ENCODE measurements at regions not wholly inside any gene's neighbourhood (a gene's known extent, or its start where the extent isn't known, plus 50 kb on each side); places are given as distances from the start of the nearest gene placed in this dataset.
"Not testable (repeated sequence)": the region's sequence is repeated elsewhere in the genome, so short reads cannot be mapped to it uniquely, and the experiment has no call there.

DNA sequence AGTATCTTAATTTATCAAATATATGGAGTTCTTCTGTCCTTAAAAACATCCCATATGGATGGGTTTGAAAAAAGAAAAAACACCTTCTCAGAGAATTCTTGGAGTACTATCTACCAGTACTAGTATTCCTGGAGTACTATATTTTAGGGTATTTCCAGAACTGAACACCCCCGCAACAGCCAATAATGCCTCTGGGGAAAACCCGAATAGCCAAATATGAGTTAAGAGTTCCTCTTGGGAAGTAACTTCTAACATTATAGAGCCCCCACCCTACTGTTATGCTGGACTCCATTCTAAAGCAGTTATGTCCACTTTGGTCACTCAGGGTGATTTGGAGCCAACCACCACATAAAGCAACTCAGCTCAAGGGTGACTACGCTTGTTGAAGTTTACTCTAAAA lies 115.0 kb upstream of the RASGEF1B start:
- no peak overlapping the region for H3K27ac ChIP-seq
- TF ChIP-seq, protein P1, sequence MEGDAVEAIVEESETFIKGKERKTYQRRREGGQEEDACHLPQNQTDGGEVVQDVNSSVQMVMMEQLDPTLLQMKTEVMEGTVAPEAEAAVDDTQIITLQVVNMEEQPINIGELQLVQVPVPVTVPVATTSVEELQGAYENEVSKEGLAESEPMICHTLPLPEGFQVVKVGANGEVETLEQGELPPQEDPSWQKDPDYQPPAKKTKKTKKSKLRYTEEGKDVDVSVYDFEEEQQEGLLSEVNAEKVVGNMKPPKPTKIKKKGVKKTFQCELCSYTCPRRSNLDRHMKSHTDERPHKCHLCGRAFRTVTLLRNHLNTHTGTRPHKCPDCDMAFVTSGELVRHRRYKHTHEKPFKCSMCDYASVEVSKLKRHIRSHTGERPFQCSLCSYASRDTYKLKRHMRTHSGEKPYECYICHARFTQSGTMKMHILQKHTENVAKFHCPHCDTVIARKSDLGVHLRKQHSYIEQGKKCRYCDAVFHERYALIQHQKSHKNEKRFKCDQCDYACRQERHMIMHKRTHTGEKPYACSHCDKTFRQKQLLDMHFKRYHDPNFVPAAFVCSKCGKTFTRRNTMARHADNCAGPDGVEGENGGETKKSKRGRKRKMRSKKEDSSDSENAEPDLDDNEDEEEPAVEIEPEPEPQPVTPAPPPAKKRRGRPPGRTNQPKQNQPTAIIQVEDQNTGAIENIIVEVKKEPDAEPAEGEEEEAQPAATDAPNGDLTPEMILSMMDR (IDR thresholded peaks at IDR 0.05), result no peak
- no peak for TF ChIP-seq ZFX (IDR thresholded peaks at IDR 0.05; ENCODE audit: borderline replicate concordance)

GRCh38 chr4:81580994-81581374 lies 109.3 kb upstream of the RASGEF1B start:
- H3K27ac ChIP-seq, result not testable (repeated sequence)

GRCh38 chr4:81580346-81580993 lies 108.8 kb upstream of the RASGEF1B start:
- no peak for TF ChIP-seq ZFX (IDR thresholded peaks at IDR 0.05; ENCODE audit: borderline replicate concordance)
- TF ChIP-seq, protein P1 (IDR thresholded peaks at IDR 0.05), result no peak
- no peak overlapping the region for H3K27ac ChIP-seq

GRCh38 chr4:81577392-81577791 lies 105.7 kb upstream of the RASGEF1B start:
- TF ChIP-seq ZFX (IDR thresholded peaks at IDR 0.05; ENCODE audit: borderline replicate concordance), result no peak
- TF ChIP-seq, protein P1 (IDR thresholded peaks at IDR 0.05), result no peak
- H3K27ac ChIP-seq, result no peak overlapping the region

DNA sequence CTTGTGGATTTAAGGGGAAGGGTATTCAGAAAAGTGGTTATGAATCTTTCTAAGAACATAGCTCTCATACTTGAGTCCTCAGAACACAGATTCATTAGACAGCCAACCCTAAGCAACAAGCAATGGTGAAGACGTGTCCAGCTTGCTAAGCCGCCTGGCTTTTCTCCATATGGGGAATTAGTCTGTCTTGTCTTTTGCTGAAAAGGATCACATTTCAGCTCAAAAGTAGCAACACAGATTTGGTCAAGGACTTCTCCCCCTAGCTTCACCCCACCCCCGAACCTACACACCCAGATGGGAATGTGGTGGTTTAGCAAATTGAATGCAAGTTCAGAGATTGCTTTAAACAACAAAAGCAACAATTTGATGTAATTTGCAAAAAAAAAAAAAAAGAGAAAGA lies 103.3 kb upstream of the RASGEF1B start:
- H3K27ac ChIP-seq, result no peak overlapping the region
- TF ChIP-seq, protein P1 (IDR thresholded peaks at IDR 0.05), result no peak
- TF ChIP-seq ZFX (IDR thresholded peaks at IDR 0.05; ENCODE audit: borderline replicate concordance), result no peak

GRCh38 chr4:81573840-81574239 lies 102.1 kb upstream of the RASGEF1B start:
- TF ChIP-seq, protein P1 (IDR thresholded peaks at IDR 0.05), result no peak
- no peak for TF ChIP-seq ZFX (IDR thresholded peaks at IDR 0.05; ENCODE audit: borderline replicate concordance)

GRCh38 chr4:81572402-81572801 lies 100.7 kb upstream of the RASGEF1B start:
- H3K27ac ChIP-seq, result no peak overlapping the region
- TF ChIP-seq, protein P1 (IDR thresholded peaks at IDR 0.05), result no peak
- no peak for TF ChIP-seq ZFX (IDR thresholded peaks at IDR 0.05; ENCODE audit: borderline replicate concordance)

More at GRCh38 chr4:81573840-81574239, 102.1 kb upstream of the RASGEF1B start:
- H3K27ac ChIP-seq, result no peak overlapping the region

- TF ChIP-seq, protein P1 (IDR thresholded peaks at IDR 0.05), result no peak
- no peak for TF ChIP-seq ZFX (IDR thresholded peaks at IDR 0.05; ENCODE audit: borderline replicate concordance)
- H3K27ac ChIP-seq, result no peak overlapping the region
Observed at GRCh38 chr4:81571105-81571504, 99.4 kb upstream of the RASGEF1B start.

Data from 22Rv1 (cell line).